Stimulated activated CD8-positive, alpha-beta memory T cell treated with anti-CD3 and anti-CD28 coated beads, Interleukin-7, amount 100 ng/mL, for 4 hours (primary cell): ENCODE measurements at regions not wholly inside any gene's neighbourhood (a gene's known extent, or its start where the extent isn't known, plus 50 kb on each side); places are given as distances from the start of the nearest gene placed in this dataset.
A peak's percentile ranks its signal among the peaks of the same experiment; 100 is the strongest.

Experiments
- DNase-seq, 2 donors: peaks; one replicate each; pipeline ENCODE4 v3.0.0-alpha.2; 2020; ENCODE audit warnings: low read depth in 2 of 2

GRCh38 chr2:204228169-204228886 is 291.8 kb downstream of the ICOS start:
- no peak for DNase-seq

DNA sequence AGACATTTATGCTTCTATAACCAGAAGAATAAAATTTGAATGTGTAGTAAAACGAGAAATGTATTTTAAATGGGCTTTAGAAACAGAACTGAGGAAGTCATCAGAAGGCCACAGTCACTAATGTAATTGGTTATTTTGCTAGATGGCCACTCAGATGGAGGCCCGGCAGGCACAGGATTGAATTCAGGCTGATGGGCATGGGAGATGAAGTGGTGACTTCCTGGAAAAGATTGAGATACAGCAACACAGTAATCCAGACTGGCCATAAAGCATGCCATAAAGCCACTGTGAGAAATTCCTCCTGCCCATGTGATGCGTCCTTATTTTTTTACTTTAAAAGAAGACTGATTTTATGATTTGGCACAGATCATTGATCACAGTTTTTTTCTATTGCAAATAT is 297.7 kb downstream of the ICOS start:
- DNase-seq, result no peak

DNA sequence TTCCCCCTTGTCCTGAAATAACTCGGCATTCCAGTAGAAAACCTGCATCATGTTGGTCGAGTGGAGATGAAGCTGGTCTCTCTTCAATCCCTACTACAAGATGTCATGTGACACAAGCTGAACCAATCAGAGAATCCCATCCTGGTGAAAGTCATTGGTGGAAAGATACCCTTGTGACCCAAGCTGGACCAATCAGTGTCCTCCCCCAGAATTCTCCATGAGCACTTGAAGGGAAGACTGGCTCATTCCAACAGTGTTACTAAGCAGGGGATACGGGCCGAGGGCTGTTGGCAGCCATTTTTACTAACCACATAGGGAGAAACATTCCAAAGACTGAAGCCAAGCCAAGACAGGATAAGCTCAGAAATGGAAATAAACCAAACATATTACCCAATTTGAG is 298.3 kb downstream of the ICOS start:
- DNase-seq, result no peak

- no peak for DNase-seq
Measured at GRCh38 chr2:204237416-204237815, 300.9 kb downstream of the ICOS start.

DNA sequence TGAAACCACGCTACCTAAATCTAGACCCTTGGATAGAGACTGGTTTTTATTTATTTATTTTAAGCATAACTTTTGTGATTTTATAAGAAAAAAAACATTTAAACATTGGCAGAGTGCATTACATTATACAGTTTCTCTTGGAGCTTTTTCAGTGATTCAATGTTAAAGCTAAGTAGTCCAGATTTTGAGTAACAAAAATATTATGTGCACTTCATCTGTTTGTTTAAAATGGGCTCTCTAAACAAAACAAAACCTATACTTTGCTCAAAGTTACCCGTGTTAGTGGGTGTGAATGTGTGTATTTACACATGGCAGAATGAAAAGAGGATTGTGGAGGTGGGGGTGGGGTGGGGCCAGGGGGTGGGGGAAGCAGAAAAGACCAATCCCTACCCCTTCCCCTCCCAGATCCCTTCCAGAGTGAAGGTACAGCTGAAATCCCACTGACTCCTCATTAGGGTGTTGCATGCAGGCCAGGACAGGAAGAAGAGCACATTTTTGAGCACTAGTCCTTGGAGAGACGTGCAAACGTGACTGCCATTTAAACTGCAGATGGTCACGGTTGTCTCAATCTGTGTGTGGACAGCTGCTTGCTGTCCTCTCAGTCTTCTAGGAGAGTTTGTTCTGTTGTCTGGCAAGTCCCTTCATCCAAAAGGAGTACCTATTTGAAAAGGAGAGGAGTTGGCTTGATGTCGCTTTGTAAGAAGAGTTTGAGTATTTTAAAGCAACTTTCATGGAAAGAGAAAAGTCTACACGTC is 303.0 kb downstream of the ICOS start:
- no peak for DNase-seq

DNA sequence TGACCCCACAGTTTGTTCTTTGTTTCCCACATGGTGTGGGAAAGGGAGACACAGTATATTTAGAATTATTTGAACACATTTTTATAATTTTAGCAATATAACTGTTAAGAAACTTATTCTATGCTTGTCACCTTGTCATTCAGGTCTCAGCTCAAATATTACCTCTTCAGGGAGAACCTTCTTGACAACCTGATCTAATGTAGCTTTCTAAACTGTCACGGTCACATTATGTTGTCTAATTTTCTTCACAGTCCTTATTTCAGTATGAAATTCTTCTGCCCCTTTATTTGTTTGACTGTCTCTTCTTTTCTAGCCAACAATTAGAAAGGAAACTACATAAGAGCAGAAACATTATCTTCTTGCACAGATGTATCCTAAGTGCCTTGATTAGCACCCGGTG is 304.3 kb upstream of the PARD3B start:
- no peak for DNase-seq

DNA sequence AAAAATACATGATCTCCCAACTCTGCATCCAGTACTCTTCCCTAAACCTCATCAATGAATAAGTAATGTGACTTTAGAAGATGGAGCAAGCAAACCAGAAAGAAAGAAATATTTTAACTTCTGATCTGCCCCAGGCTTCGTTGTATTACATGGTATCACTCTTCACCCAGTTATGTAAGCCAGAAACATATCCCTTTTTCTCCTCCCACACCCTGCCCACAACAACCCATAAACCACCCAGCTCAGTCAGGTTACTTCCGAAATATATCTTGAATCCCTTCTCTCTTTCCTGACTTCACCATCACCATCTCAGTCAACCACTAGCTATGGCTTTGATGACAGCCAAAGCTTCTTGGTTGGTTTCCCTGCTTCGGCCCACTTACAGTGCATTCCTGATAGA is 295.8 kb upstream of the PARD3B start:
- no peak for DNase-seq

GRCh38 chr2:204250692-204251091 is 294.6 kb upstream of the PARD3B start:
- no peak for DNase-seq

DNA sequence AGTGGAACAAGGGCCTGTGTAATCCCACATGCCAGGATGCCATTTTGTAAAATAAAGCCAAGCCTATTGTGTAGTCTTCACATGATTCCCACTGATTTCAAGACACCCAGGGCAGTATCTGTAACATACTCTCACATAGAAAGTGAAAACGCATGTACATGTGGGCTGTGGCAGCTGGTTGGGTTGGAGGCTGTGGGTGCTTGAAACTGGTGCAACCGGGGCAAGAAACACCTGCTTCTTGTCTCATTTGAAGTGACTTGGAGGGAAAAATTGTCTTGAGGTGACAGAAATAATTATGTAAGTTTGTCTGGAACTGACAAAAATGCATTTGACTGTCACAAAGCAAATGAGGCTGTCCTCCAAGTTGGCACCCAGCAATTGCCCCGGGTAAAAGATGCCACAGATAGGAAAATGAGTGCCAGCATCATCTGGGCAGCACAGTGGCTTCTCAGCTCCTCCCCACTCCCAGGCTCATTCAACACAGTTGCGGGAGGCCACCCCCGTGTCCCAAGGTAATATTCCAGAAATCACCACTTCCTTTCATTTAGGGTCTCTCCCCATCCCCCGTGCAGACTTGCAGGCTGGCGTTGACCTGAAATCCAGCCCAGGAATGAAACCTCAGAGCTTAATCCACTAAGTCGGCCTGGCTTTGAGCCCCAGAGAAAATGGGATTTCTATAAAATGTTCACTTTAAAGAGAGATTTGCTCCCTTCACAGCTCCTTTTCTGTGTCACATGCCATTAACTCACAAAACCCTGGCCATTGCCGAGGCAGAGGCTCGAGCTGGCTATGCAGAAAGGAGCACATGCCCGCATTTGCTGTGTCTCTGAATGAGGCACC is 293.9 kb upstream of the PARD3B start:
- DNase-seq, result no peak

GRCh38 chr2:204251998-204252376 is 293.3 kb upstream of the PARD3B start:
- DNase-seq, result no peak

DNA sequence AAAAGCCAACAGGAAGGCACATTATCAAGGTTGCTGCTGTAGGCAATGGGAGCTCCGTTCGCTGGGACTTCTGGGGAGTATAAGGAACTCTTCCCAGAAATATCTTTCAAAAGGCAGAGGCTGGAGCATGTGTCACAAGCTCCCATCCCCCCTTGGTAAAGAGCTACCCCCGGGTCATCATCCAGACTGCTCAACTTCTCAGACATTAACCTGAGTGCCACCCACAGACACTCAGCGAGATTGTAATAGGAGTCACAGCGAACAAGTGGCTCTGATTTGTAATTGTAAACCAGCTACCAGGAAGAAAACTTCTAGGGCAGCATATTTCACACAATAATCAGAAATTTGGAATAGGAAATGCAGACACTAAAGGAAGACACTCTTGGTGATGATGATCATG is 290.2 kb upstream of the PARD3B start:
- no peak for DNase-seq

- DNase-seq, result no peak
Measured at GRCh38 chr2:204255526-204255925, 289.7 kb upstream of the PARD3B start.

DNA sequence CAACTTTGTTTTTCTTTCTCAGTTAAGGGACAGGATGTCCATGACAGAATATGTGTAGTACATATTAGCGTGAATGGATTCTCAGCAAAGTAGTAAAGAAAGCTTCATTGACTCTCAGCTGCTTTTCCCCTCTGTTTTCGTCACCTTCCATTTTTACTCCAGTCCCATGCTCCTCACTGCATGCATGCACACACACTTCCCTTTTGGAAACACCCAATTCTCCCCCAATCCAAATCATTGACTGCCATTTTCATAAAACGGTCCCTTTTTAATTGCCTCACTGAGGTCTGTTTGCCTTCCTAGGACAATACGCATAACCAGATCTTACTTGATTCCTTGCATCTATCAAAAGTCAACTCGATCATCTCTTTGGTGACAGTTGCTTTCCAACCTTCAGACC is 287.5 kb upstream of the PARD3B start:
- no peak for DNase-seq

GRCh38 chr2:204258890-204259289 is 286.4 kb upstream of the PARD3B start:
- no peak for DNase-seq

- DNase-seq, result peak in 1 of 2 donors; percentile 2
Measured at GRCh38 chr2:204260162-204260877, 285.0 kb upstream of the PARD3B start.

DNA sequence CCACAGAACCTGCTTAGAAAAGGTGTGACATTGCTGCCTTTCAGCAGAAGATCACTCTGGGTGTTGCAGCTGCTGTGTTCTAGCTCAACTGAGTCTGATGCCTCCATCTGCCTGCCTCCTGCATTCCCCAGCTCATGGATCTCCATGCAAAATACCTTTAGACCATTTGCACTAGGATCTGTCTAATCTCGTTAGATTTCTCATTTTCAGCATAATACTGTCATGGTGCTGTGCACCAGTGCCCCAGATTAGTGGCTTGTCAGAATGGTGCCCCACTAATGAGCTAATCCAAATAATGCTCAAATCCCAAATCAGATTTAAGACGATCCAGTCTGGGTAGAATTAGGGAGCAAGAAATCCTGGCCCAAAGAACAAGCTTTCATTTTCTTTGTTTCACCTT is 284.4 kb upstream of the PARD3B start:
- no peak for DNase-seq

DNA sequence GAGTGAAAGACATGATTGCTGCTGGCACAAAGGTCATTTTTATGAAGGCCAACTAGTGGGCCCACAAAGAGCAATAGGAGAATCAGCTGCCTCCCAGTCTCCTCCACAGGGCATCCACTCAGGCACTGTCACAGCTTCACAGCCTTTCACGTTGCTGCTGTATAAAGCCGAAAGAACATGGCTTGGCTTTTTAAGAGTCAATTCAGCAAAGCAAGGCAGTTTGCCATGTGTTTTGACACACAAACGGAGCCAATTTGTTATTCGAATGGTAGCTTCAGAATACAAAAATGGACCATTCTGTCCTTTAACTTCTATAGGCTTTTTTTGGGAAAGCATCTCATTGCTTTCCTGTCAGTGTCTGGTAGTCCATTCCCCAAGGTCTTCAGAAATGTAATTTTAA is 283.4 kb upstream of the PARD3B start:
- DNase-seq, result no peak

GRCh38 chr2:204264085-204264553 is 281.2 kb upstream of the PARD3B start:
- no peak for DNase-seq

DNA sequence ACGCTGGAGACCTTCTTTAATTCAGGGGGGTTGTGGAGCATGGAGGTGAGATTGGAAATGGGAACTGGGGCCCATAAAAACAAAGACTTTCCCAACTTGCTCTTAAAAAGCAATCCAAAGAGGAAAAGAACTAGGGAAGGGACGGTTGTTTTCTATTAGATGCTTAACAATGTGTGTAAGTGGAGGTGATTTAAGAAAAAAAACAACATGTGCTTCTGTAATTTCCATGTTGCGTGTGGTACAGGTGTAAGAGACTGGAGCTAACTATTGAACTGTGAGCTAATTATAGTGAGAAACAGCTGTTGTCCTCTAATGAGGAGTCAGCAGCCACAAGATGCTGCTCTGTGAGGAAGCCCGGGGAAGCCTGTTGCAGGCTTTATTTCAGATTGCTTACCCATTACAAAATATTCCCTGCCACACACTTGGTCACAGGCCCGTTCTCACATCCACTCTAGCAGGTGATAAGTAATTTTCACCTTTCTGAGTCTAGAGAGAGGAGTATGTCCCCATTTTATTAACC is 280.6 kb upstream of the PARD3B start:
- DNase-seq, result no peak

- DNase-seq, result no peak
Measured at GRCh38 chr2:204265681-204266181, 279.5 kb upstream of the PARD3B start.

GRCh38 chr2:204268458-204268857 is 276.8 kb upstream of the PARD3B start:
- DNase-seq, result no peak
